ENCODE measurements at regions not wholly inside any gene's neighbourhood (a gene's known extent, or its start where the extent isn't known, plus 50 kb on each side); places are given as distances from the start of the nearest gene placed in this dataset.

GRCh38 chr6:25180630-25181349 lies 98.4 kb upstream of the CARMIL1 start:
- Histone ChIP-seq H3K4me2 (ENCODE audit: insufficient read depth, low read length) (no peak overlapping the region), H3K4me3 (ENCODE audit: insufficient read depth, low read length) (no peak overlapping the region), H2AFZ (ENCODE audit: low read length) (peak overlapping the region; percentile 61), H3K79me2 (ENCODE audit: insufficient read depth, low read length) (no peaks in the 10 kb centered on the region), H3K36me3 (ENCODE audit: insufficient read depth, low read length) (no peaks in the 10 kb centered on the region), H3K27ac (ENCODE audit: low read depth, low read length) (no peak overlapping the region), H3K27me3 (ENCODE audit: insufficient read depth, low read length) (no peaks in the 10 kb centered on the region), H4K20me1 (ENCODE audit: insufficient read depth, low read length) (no peaks in the 10 kb centered on the region), H3K4me1 (ENCODE audit: insufficient read depth, low read length) (peaks cover 23% of the 10 kb centered on the region), H3K9me3 (ENCODE audit: low read depth, low read length) (no peaks in the 10 kb centered on the region)
- peak; percentile 76 for DNase-seq (ENCODE audit: insufficient read length, low spot score, missing footprints)
- TF ChIP-seq, protein P1, sequence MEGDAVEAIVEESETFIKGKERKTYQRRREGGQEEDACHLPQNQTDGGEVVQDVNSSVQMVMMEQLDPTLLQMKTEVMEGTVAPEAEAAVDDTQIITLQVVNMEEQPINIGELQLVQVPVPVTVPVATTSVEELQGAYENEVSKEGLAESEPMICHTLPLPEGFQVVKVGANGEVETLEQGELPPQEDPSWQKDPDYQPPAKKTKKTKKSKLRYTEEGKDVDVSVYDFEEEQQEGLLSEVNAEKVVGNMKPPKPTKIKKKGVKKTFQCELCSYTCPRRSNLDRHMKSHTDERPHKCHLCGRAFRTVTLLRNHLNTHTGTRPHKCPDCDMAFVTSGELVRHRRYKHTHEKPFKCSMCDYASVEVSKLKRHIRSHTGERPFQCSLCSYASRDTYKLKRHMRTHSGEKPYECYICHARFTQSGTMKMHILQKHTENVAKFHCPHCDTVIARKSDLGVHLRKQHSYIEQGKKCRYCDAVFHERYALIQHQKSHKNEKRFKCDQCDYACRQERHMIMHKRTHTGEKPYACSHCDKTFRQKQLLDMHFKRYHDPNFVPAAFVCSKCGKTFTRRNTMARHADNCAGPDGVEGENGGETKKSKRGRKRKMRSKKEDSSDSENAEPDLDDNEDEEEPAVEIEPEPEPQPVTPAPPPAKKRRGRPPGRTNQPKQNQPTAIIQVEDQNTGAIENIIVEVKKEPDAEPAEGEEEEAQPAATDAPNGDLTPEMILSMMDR (IDR thresholded peaks at IDR 0.05; ENCODE audit: extremely low read depth, low read depth, low read length), result no peak

DNA sequence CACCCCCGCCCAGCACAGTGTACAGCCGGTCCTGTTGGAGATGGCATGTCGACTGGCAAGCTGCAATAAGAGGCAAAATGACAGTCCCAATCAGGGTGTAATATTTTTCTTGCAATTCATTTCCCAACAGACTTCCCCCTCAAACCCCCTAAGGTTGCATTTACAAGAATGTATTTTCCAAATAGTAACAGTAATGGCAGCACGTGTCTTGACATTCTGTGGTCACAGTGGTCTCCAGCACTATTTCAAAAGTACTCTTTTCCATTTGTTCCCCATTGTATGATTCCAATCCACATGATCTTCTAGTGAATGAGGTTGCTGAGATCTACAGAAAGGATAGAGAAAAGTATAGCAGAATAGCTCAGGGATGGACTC lies 97.8 kb upstream of the CARMIL1 start:
- no peaks in the 10 kb centered on the region for H3K27me3 ChIP-seq (ENCODE audit: insufficient read depth, low read length)
- DNase-seq (ENCODE audit: insufficient read length, low spot score, missing footprints), result no peak
- no peaks in the 10 kb centered on the region for H3K9me3 ChIP-seq (ENCODE audit: low read depth, low read length)
- H4K20me1 ChIP-seq (ENCODE audit: insufficient read depth, low read length), result no peaks in the 10 kb centered on the region
- H3K4me1 ChIP-seq (ENCODE audit: insufficient read depth, low read length), result peaks cover 21% of the 10 kb centered on the region
- no peak overlapping the region for H3K27ac ChIP-seq (ENCODE audit: low read depth, low read length)
- H3K79me2 ChIP-seq (ENCODE audit: insufficient read depth, low read length), result no peaks in the 10 kb centered on the region
- TF ChIP-seq, protein P1 (IDR thresholded peaks at IDR 0.05; ENCODE audit: extremely low read depth, low read depth, low read length), result no peak
- H3K36me3 ChIP-seq (ENCODE audit: insufficient read depth, low read length), result no peaks in the 10 kb centered on the region
- no peak overlapping the region for H3K4me3 ChIP-seq (ENCODE audit: insufficient read depth, low read length)
- H2AFZ ChIP-seq (ENCODE audit: low read length), result no peak overlapping the region
- H3K4me2 ChIP-seq (ENCODE audit: insufficient read depth, low read length), result no peak overlapping the region

- Histone ChIP-seq H3K27me3 (ENCODE audit: insufficient read depth, low read length) (no peaks in the 10 kb centered on the region), H3K4me3 (ENCODE audit: insufficient read depth, low read length) (no peak overlapping the region), H3K4me2 (ENCODE audit: insufficient read depth, low read length) (no peak overlapping the region), H3K79me2 (ENCODE audit: insufficient read depth, low read length) (no peaks in the 10 kb centered on the region), H4K20me1 (ENCODE audit: insufficient read depth, low read length) (no peaks in the 10 kb centered on the region), H3K4me1 (ENCODE audit: insufficient read depth, low read length) (peaks cover 18% of the 10 kb centered on the region), H3K9me3 (ENCODE audit: low read depth, low read length) (no peaks in the 10 kb centered on the region), H3K36me3 (ENCODE audit: insufficient read depth, low read length) (no peaks in the 10 kb centered on the region), H2AFZ (ENCODE audit: low read length) (no peak overlapping the region), H3K27ac (ENCODE audit: low read depth, low read length) (no peak overlapping the region)
- DNase-seq (ENCODE audit: insufficient read length, low spot score, missing footprints), result no peak
- TF ChIP-seq, protein P1 (IDR thresholded peaks at IDR 0.05; ENCODE audit: extremely low read depth, low read depth, low read length), result no peak
Observed at GRCh38 chr6:25181923-25182322, 97.3 kb upstream of the CARMIL1 start.

DNA sequence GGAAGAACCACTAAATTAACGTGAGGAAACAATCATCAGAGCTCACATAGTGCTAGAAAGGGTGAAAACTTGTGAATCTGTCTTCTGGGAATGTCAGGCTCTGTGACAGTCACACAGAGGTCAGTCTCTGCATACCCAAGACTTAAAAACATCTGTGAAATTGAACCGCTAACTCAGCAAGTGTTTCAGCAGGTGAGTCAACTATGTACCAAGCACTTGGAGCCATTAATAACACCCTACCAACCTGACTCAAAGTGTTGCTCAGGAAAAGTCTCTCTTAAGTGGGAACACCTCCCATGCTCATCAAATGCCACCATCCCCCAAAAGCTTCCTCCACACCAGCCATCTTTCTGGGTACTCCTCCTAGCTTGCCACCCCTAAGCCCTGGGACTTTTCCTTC lies 92.3 kb upstream of the CARMIL1 start:
- H3K27ac ChIP-seq (ENCODE audit: low read depth, low read length), result no peak overlapping the region
- no peaks in the 10 kb centered on the region for H4K20me1 ChIP-seq (ENCODE audit: insufficient read depth, low read length)
- H2AFZ ChIP-seq (ENCODE audit: low read length), result no peak overlapping the region
- H3K4me2 ChIP-seq (ENCODE audit: insufficient read depth, low read length), result no peak overlapping the region
- H3K79me2 ChIP-seq (ENCODE audit: insufficient read depth, low read length), result no peaks in the 10 kb centered on the region
- no peaks in the 10 kb centered on the region for H3K27me3 ChIP-seq (ENCODE audit: insufficient read depth, low read length)
- no peaks in the 10 kb centered on the region for H3K4me1 ChIP-seq (ENCODE audit: insufficient read depth, low read length)
- no peaks in the 10 kb centered on the region for H3K9me3 ChIP-seq (ENCODE audit: low read depth, low read length)
- H3K36me3 ChIP-seq (ENCODE audit: insufficient read depth, low read length), result no peaks in the 10 kb centered on the region
- TF ChIP-seq, protein P1 (IDR thresholded peaks at IDR 0.05; ENCODE audit: extremely low read depth, low read depth, low read length), result no peak
- no peak for DNase-seq (ENCODE audit: insufficient read length, low spot score, missing footprints)
- H3K4me3 ChIP-seq (ENCODE audit: insufficient read depth, low read length), result no peak overlapping the region

All from osteoblast (primary cell).